ENCODE measurements at regions not wholly inside any gene's neighbourhood (a gene's known extent, or its start where the extent isn't known, plus 50 kb on each side); places are given as distances from the start of the nearest gene placed in this dataset.

GRCh38 chr1:37270639-37271038 is 203.7 kb upstream of the ZC3H12A start:
- TF ChIP-seq, protein P1, sequence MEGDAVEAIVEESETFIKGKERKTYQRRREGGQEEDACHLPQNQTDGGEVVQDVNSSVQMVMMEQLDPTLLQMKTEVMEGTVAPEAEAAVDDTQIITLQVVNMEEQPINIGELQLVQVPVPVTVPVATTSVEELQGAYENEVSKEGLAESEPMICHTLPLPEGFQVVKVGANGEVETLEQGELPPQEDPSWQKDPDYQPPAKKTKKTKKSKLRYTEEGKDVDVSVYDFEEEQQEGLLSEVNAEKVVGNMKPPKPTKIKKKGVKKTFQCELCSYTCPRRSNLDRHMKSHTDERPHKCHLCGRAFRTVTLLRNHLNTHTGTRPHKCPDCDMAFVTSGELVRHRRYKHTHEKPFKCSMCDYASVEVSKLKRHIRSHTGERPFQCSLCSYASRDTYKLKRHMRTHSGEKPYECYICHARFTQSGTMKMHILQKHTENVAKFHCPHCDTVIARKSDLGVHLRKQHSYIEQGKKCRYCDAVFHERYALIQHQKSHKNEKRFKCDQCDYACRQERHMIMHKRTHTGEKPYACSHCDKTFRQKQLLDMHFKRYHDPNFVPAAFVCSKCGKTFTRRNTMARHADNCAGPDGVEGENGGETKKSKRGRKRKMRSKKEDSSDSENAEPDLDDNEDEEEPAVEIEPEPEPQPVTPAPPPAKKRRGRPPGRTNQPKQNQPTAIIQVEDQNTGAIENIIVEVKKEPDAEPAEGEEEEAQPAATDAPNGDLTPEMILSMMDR (IDR thresholded peaks at IDR 0.05; ENCODE audit: low read length), result no peak
- TF ChIP-seq EZH2 (optimal IDR thresholded peaks at IDR 0.05; ENCODE audit: low read depth, low read length), result no peak

All from MM.1S (cell line).